ENCODE measurements at regions not wholly inside any gene's neighbourhood (a gene's known extent, or its start where the extent isn't known, plus 50 kb on each side); places are given as distances from the start of the nearest gene placed in this dataset.
"Not testable (repeated sequence)": the region's sequence is repeated elsewhere in the genome, so short reads cannot be mapped to it uniquely, and the experiment has no call there.

GRCh38 chr4:78692822-78693170 lies 83.4 kb upstream of the BMP2K start:
- DNase-seq, result no peak

GRCh38 chr4:78693777-78694456 lies 82.2 kb upstream of the BMP2K start:
- no peak for DNase-seq

- DNase-seq, result no peak
These were observed 81.7 kb upstream of the BMP2K start for GRCh38 chr4:78694457-78694787.

- DNase-seq, result no peak
These were observed 80.2 kb upstream of the BMP2K start for GRCh38 chr4:78695910-78696309.

- DNase-seq, result no peak
These were observed 73.1 kb upstream of the BMP2K start for GRCh38 chr4:78703079-78703478.

- no peak for DNase-seq
These were observed 71.8 kb upstream of the BMP2K start for GRCh38 chr4:78704317-78704716.

- DNase-seq, result no peak
These were observed 71.0 kb upstream of the BMP2K start for GRCh38 chr4:78704981-78705683.

- DNase-seq, result no peak
These were observed 69.8 kb upstream of the BMP2K start for GRCh38 chr4:78706302-78706701.

- no peak for DNase-seq
These were observed 68.9 kb upstream of the BMP2K start for GRCh38 chr4:78707268-78707667.

GRCh38 chr4:78707793-78708192 lies 68.4 kb upstream of the BMP2K start:
- no peak for DNase-seq

GRCh38 chr4:78710536-78710935 lies 65.6 kb upstream of the BMP2K start:
- DNase-seq, result no peak

GRCh38 chr4:78711676-78712075 lies 64.5 kb upstream of the BMP2K start:
- DNase-seq, result no peak

GRCh38 chr4:78714598-78714997 lies 61.6 kb upstream of the BMP2K start:
- not testable (repeated sequence) for DNase-seq

- not testable (repeated sequence) for DNase-seq
These were observed 60.8 kb upstream of the BMP2K start for GRCh38 chr4:78715372-78715771.

GRCh38 chr4:78717712-78718111 lies 58.4 kb upstream of the BMP2K start:
- not testable (repeated sequence) for DNase-seq

- no peak for DNase-seq
These were observed 55.9 kb upstream of the BMP2K start for GRCh38 chr4:78720204-78720603.

- DNase-seq, result no peak
These were observed 55.0 kb upstream of the BMP2K start for GRCh38 chr4:78720994-78721677.

GRCh38 chr4:78721747-78722146 lies 54.4 kb upstream of the BMP2K start:
- DNase-seq, result no peak

- no peak for DNase-seq
These were observed 53.8 kb upstream of the BMP2K start for GRCh38 chr4:78722320-78722719.

- no peak for DNase-seq
These were observed 53.3 kb upstream of the BMP2K start for GRCh38 chr4:78722878-78723277.

Measured in NCI-H774 (cell line).